ENCODE measurements at regions not wholly inside any gene's neighbourhood (a gene's known extent, or its start where the extent isn't known, plus 50 kb on each side); places are given as distances from the start of the nearest gene placed in this dataset.

GRCh38 chr7:89554209-89554608, 600.1 kb upstream of the STEAP1 start:
- H3K9me3 Mint-ChIP-seq (ENCODE audit: unreplicated experiment): no peaks in the 10 kb centered on the region
- no peak overlapping the region for H3K4me3 Mint-ChIP-seq (ENCODE audit: unreplicated experiment)
- H3K36me3 Mint-ChIP-seq (ENCODE audit: low read depth, unreplicated experiment): no peaks in the 10 kb centered on the region
- no peak for DNase-seq (ENCODE audit: low spot score)
- TF ChIP-seq CTCF (IDR thresholded peaks at IDR 0.05; ENCODE audit: unreplicated experiment): no peak
- H3K4me1 Mint-ChIP-seq (ENCODE audit: unreplicated experiment): peaks cover 12% of the 10 kb centered on the region
- no peaks in the 10 kb centered on the region for H3K27me3 Mint-ChIP-seq (ENCODE audit: unreplicated experiment)
- H3K27ac Mint-ChIP-seq (ENCODE audit: unreplicated experiment): no peak overlapping the region

GRCh38 chr7:89559596-89559995, 594.7 kb upstream of the STEAP1 start:
- H3K27ac Mint-ChIP-seq (ENCODE audit: unreplicated experiment): no peak overlapping the region
- no peak for DNase-seq (ENCODE audit: low spot score)
- peaks cover 15% of the 10 kb centered on the region for H3K4me1 Mint-ChIP-seq (ENCODE audit: unreplicated experiment)
- no peak for TF ChIP-seq CTCF (IDR thresholded peaks at IDR 0.05; ENCODE audit: unreplicated experiment)
- no peaks in the 10 kb centered on the region for H3K36me3 Mint-ChIP-seq (ENCODE audit: low read depth, unreplicated experiment)
- no peak overlapping the region for H3K4me3 Mint-ChIP-seq (ENCODE audit: unreplicated experiment)
- no peaks in the 10 kb centered on the region for H3K27me3 Mint-ChIP-seq (ENCODE audit: unreplicated experiment)
- H3K9me3 Mint-ChIP-seq (ENCODE audit: unreplicated experiment): no peaks in the 10 kb centered on the region

GRCh38 chr7:89563597-89563996, 590.7 kb upstream of the STEAP1 start:
- Mint-ChIP-seq H3K36me3 (ENCODE audit: low read depth, unreplicated experiment) (no peaks in the 10 kb centered on the region), H3K27me3 (ENCODE audit: unreplicated experiment) (peaks cover 3% of the 10 kb centered on the region), H3K4me1 (ENCODE audit: unreplicated experiment) (peaks cover 2% of the 10 kb centered on the region), H3K9me3 (ENCODE audit: unreplicated experiment) (peaks cover 4% of the 10 kb centered on the region), H3K27ac (ENCODE audit: unreplicated experiment) (no peak overlapping the region), H3K4me3 (ENCODE audit: unreplicated experiment) (no peak overlapping the region)
- DNase-seq (ENCODE audit: low spot score): no peak
- TF ChIP-seq CTCF (IDR thresholded peaks at IDR 0.05; ENCODE audit: unreplicated experiment): no peak

GRCh38 chr7:89584896-89585295, 569.4 kb upstream of the STEAP1 start:
- H3K4me1 Mint-ChIP-seq (ENCODE audit: unreplicated experiment): no peaks in the 10 kb centered on the region
- no peak overlapping the region for H3K4me3 Mint-ChIP-seq (ENCODE audit: unreplicated experiment)

GRCh38 chr7:89593125-89593524, 561.1 kb upstream of the STEAP1 start:
- Mint-ChIP-seq H3K4me1 (ENCODE audit: unreplicated experiment) (no peaks in the 10 kb centered on the region), H3K9me3 (ENCODE audit: unreplicated experiment) (no peaks in the 10 kb centered on the region)

More at GRCh38 chr7:89584896-89585295, 569.4 kb upstream of the STEAP1 start:
- no peak for DNase-seq (ENCODE audit: low spot score)
- Mint-ChIP-seq H3K27ac (ENCODE audit: unreplicated experiment) (no peak overlapping the region), H3K36me3 (ENCODE audit: low read depth, unreplicated experiment) (no peaks in the 10 kb centered on the region), H3K9me3 (ENCODE audit: unreplicated experiment) (peaks cover 5% of the 10 kb centered on the region), H3K27me3 (ENCODE audit: unreplicated experiment) (peaks cover 4% of the 10 kb centered on the region)
- TF ChIP-seq CTCF (IDR thresholded peaks at IDR 0.05; ENCODE audit: unreplicated experiment): no peak

More at GRCh38 chr7:89593125-89593524, 561.1 kb upstream of the STEAP1 start:
- Mint-ChIP-seq H3K27me3 (ENCODE audit: unreplicated experiment) (no peaks in the 10 kb centered on the region), H3K36me3 (ENCODE audit: low read depth, unreplicated experiment) (no peaks in the 10 kb centered on the region), H3K27ac (ENCODE audit: unreplicated experiment) (no peak overlapping the region), H3K4me3 (ENCODE audit: unreplicated experiment) (no peak overlapping the region)
- no peak for DNase-seq (ENCODE audit: low spot score)
- no peak for TF ChIP-seq CTCF (IDR thresholded peaks at IDR 0.05; ENCODE audit: unreplicated experiment)
